ENCODE measurements at regions not wholly inside any gene's neighbourhood (a gene's known extent, or its start where the extent isn't known, plus 50 kb on each side); places are given as distances from the start of the nearest gene placed in this dataset.

- WGBS, 4 donors = 37 to 43% (median 39%) methylated on average over 1 of the region's 1 CpG
- no peaks in the 10 kb centered on the region for H3K9me3 ChIP-seq (replicated peaks in 1 of 3)
- no peaks in the 10 kb centered on the region for H3K27me3 ChIP-seq
- H3K4me3 ChIP-seq = no peak overlapping the region
- H3K27ac ChIP-seq = no peak overlapping the region
- TF ChIP-seq POLR2A (IDR thresholded peaks at IDR 0.05) (no peak), CTCF (IDR thresholded peaks at IDR 0.05) (no peak)
- DNase-seq = no peak
- intact Hi-C loops (cut with DNase I) = no loop called here
- no peaks in the 10 kb centered on the region for H3K36me3 ChIP-seq (replicated peaks in 1 of 2)
- no peaks in the 10 kb centered on the region for H3K4me1 ChIP-seq (replicated peaks in 1 of 2)
These were observed 510.4 kb downstream of the SLC16A7 start for GRCh38 chr12:60106214-60106613.

GRCh38 chr12:60107992-60108391 is 512.2 kb downstream of the SLC16A7 start:
- H3K27ac ChIP-seq = no peak overlapping the region
- no peaks in the 10 kb centered on the region for H3K4me1 ChIP-seq (replicated peaks in 1 of 2)
- H3K9me3 ChIP-seq (replicated peaks in 1 of 3) = no peaks in the 10 kb centered on the region
- H3K4me3 ChIP-seq = no peak overlapping the region
- TF ChIP-seq CTCF (IDR thresholded peaks at IDR 0.05) = no peak
- TF ChIP-seq POLR2A (IDR thresholded peaks at IDR 0.05) = no peak
- H3K36me3 ChIP-seq (replicated peaks in 1 of 2) = no peaks in the 10 kb centered on the region
- no peak for DNase-seq
- no peaks in the 10 kb centered on the region for H3K27me3 ChIP-seq
- intact Hi-C loops (cut with DNase I) = no loop called here

GRCh38 chr12:60112063-60112462 is 516.2 kb downstream of the SLC16A7 start:
- Histone ChIP-seq H3K9me3 (replicated peaks in 1 of 3) (no peaks in the 10 kb centered on the region), H3K27ac (no peak overlapping the region), H3K36me3 (replicated peaks in 1 of 2) (no peaks in the 10 kb centered on the region), H3K4me3 (no peak overlapping the region), H3K27me3 (no peaks in the 10 kb centered on the region), H3K4me1 (replicated peaks in 1 of 2) (no peaks in the 10 kb centered on the region)
- intact Hi-C loops (cut with DNase I) = no loop called here
- no peak for TF ChIP-seq POLR2A (IDR thresholded peaks at IDR 0.05)
- DNase-seq = no peak
- WGBS, 4 donors = 74 to 87% (median 77%) methylated on average over 2 of the region's 2 CpGs

- 0% methylated on average over 1 of the region's 1 CpG for WGBS, 4 donors
- intact Hi-C loops (cut with DNase I) = no loop called here
These were observed 516.9 kb downstream of the SLC16A7 start for GRCh38 chr12:60112763-60113162.

More at GRCh38 chr12:60112763-60113162, 516.9 kb downstream of the SLC16A7 start:
- Histone ChIP-seq H3K4me1 (replicated peaks in 1 of 2) (no peaks in the 10 kb centered on the region), H3K27ac (no peak overlapping the region), H3K4me3 (no peak overlapping the region), H3K36me3 (replicated peaks in 1 of 2) (no peaks in the 10 kb centered on the region), H3K27me3 (no peaks in the 10 kb centered on the region), H3K9me3 (replicated peaks in 1 of 3) (no peaks in the 10 kb centered on the region)
- DNase-seq = no peak
- TF ChIP-seq POLR2A (IDR thresholded peaks at IDR 0.05) = no peak
- no peak for TF ChIP-seq CTCF (IDR thresholded peaks at IDR 0.05)

Data from adrenal gland (tissue), 9 donors.